H1 (cell line): ENCODE measurements at regions not wholly inside any gene's neighbourhood (a gene's known extent, or its start where the extent isn't known, plus 50 kb on each side); places are given as distances from the start of the nearest gene placed in this dataset.

Experiments used
- CTCF ChIA-PET: fragments of 300-600 bp; sonication (Branson Sonifier 250); formaldehyde crosslinking; loops from one replicate; lab custom pipeline; 2021; ENCODE audit not compliant: partially characterized antibody; lab: Charles Lee
- POLR2A ChIA-PET: fragments of 300-600 bp; sonication (Branson Sonifier 250); formaldehyde crosslinking; loops from one replicate; lab custom pipeline; 2021; ENCODE audit warnings: inconsistent platforms; ENCODE audit not compliant: partially characterized antibody; lab: Charles Lee
- DNase-seq, 2 experiments: peaks; one replicate each; pipeline versions ENCODE4 v3.0.0 to v3.0.0-alpha.2; 2010 to 2022; ENCODE audit warnings: low spot score in 2 of 2, low read depth in 1 of 2, mixed read lengths in 1 of 2
- FAIRE-seq: peaks from 2 replicates; lab custom pipeline; 2011; peaks lifted over from hg19 to GRCh38; lab: Jason Lieb, UNC
- H2AFZ ChIP-seq: 2 replicates; pipeline ENCODE4 v1.8.1; 2012; ENCODE audit warnings: low read length, inconsistent platforms
- H2AK5ac ChIP-seq: 2 replicates; pipeline ENCODE4 v1.6.1; 2013; ENCODE audit warnings: low read depth, low read length
- H2BK120ac ChIP-seq: replicated peaks from 2 replicates; pipeline ENCODE3; 2013; ENCODE audit warnings: low read depth, low read length, inconsistent platforms
- H2BK12ac ChIP-seq: 2 replicates; pipeline ENCODE4 v1.6.1; 2013; ENCODE audit warnings: low read depth, low read length
- H2BK15ac ChIP-seq: 2 replicates; pipeline ENCODE4 v1.6.1; 2013; ENCODE audit warnings: low read length
- H2BK20ac ChIP-seq: 2 replicates; pipeline ENCODE4 v1.6.1; 2013; ENCODE audit warnings: low read length
- H2BK5ac ChIP-seq: 2 replicates; pipeline ENCODE4 v1.6.1; 2013; ENCODE audit warnings: low read depth, low read length
- H3K14ac ChIP-seq: 2 replicates; pipeline ENCODE4 v1.6.1; 2013; ENCODE audit warnings: inconsistent platforms; ENCODE audit not compliant: insufficient read length
- H3K18ac ChIP-seq: 2 replicates; pipeline ENCODE4 v1.6.1; 2013; ENCODE audit warnings: low read length; ENCODE audit errors: extremely low read depth
- H3K23ac ChIP-seq: 2 replicates; pipeline ENCODE4 v1.6.1; 2013; ENCODE audit warnings: inconsistent platforms; ENCODE audit not compliant: insufficient read length
- H3K23me2 ChIP-seq: 2 replicates; pipeline ENCODE4 v1.6.1; 2013; ENCODE audit warnings: low read depth, low read length
- H3K27ac ChIP-seq: 2 replicates; pipeline ENCODE4 v1.6.1; 2011; ENCODE audit warnings: low read depth, low read length, inconsistent platforms
- H3K27me3 ChIP-seq, 4 experiments: replicated peaks in 1 of 4; 1 replicate in 1 of 4; 2 replicates in 3 of 4; pipeline versions ENCODE4 v1.6.1 to v1.8.1; 2011 to 2013; ENCODE audit warnings: low read length in 3 of 4, mild to moderate bottlenecking in 3 of 4, inconsistent platforms in 2 of 4, mixed read lengths in 2 of 4, moderate library complexity in 1 of 4; ENCODE audit not compliant: control insufficient read depth in 3 of 4, insufficient read depth in 3 of 4; ENCODE audit errors: extremely low read depth in 1 of 4
- H3K36me3 ChIP-seq, 4 experiments: 2 replicates each; pipeline versions ENCODE4 v1.6.1 to v1.8.1; 2011 to 2013; ENCODE audit warnings: mild to moderate bottlenecking in 4 of 4, low read length in 3 of 4, moderate library complexity in 2 of 4, control low read depth in 1 of 4, inconsistent platforms in 1 of 4; ENCODE audit not compliant: insufficient read depth in 4 of 4, control insufficient read depth in 2 of 4
- H3K4ac ChIP-seq: replicated peaks from 2 replicates; pipeline ENCODE3; 2013; ENCODE audit warnings: low read length, low read depth, mixed read lengths, inconsistent platforms; ENCODE audit not compliant: insufficient read length
- H3K4me1 ChIP-seq, 4 experiments: replicated peaks in 1 of 4; 1 replicate in 1 of 4; 2 replicates in 3 of 4; pipeline versions ENCODE4 v1.6.1 to v1.8.1; 2011 to 2013; ENCODE audit warnings: low read length in 3 of 4, inconsistent platforms in 2 of 4, mixed read lengths in 1 of 4; ENCODE audit not compliant: insufficient read depth in 4 of 4, control insufficient read depth in 3 of 4
- H3K4me2 ChIP-seq, 2 experiments: 2 replicates each; pipeline versions ENCODE4 v1.6.1 to v1.8.1; 2011 to 2013; ENCODE audit warnings: low read depth in 2 of 2, low read length in 2 of 2, control low read depth in 1 of 2, inconsistent platforms in 1 of 2, mild to moderate bottlenecking in 1 of 2; ENCODE audit not compliant: insufficient read depth in 1 of 2
- H3K4me3 ChIP-seq, 4 experiments: fragments of 200-600, 300-600 bp in 1 of 4; sonication (generic), shearing (Covaris generic), sonication (Bioruptor Twin) in 1 of 4; 2 replicates each; pipeline versions ENCODE4 v1.5.1 to v1.8.1; 2011 to 2016; ENCODE audit warnings: low read length in 4 of 4, low read depth in 3 of 4, control low read depth in 2 of 4, inconsistent platforms in 2 of 4, mild to moderate bottlenecking in 2 of 4, mixed read lengths in 1 of 4, moderate library complexity in 1 of 4; ENCODE audit not compliant: insufficient read depth in 2 of 4; ENCODE audit errors: extremely low read depth in 1 of 4
- H3K56ac ChIP-seq: replicated peaks from 2 replicates; pipeline ENCODE3; 2013; ENCODE audit warnings: low read depth, mild to moderate bottlenecking, mixed read lengths, low read length, inconsistent platforms; ENCODE audit not compliant: insufficient read length
- H3K79me1 ChIP-seq: 2 replicates; pipeline ENCODE4 v1.6.1; 2013; ENCODE audit warnings: low read depth, low read length, control low read depth
- H3K79me2 ChIP-seq, 2 experiments: 2 replicates each; pipeline versions ENCODE4 v1.6.1 to v1.8.1; 2012 to 2013; ENCODE audit warnings: low read length in 2 of 2, mild to moderate bottlenecking in 2 of 2, inconsistent platforms in 1 of 2; ENCODE audit not compliant: insufficient read depth in 2 of 2, control insufficient read depth in 1 of 2
- H3K9ac ChIP-seq, 4 experiments: replicated peaks in 1 of 4; 1 replicate in 1 of 4; 2 replicates in 3 of 4; pipeline versions ENCODE4 v1.6.1 to v1.8.1; 2011 to 2013; ENCODE audit warnings: low read depth in 3 of 4, low read length in 3 of 4, control low read depth in 2 of 4, mild to moderate bottlenecking in 2 of 4, moderate library complexity in 2 of 4, inconsistent platforms in 1 of 4; ENCODE audit errors: extremely low read depth in 1 of 4
- H3K9me3 ChIP-seq, 2 experiments: 2 replicates each; pipeline versions ENCODE4 v1.6.1 to v1.8.1; 2012 to 2013; ENCODE audit warnings: mild to moderate bottlenecking in 2 of 2, moderate library complexity in 2 of 2, control low read depth in 1 of 2, inconsistent platforms in 1 of 2, low read depth in 1 of 2, low read length in 1 of 2, mixed read lengths in 1 of 2; ENCODE audit not compliant: insufficient read depth in 2 of 2
- H4K20me1 ChIP-seq, 2 experiments: replicated peaks in 1 of 2; 2 replicates each; pipeline versions ENCODE3 to v1.8.1; 2011 to 2013; ENCODE audit warnings: inconsistent platforms in 2 of 2, low read length in 2 of 2, mild to moderate bottlenecking in 1 of 2; ENCODE audit not compliant: insufficient read depth in 2 of 2, control insufficient read depth in 1 of 2
- H4K5ac ChIP-seq: 2 replicates; pipeline ENCODE4 v1.6.1; 2013; ENCODE audit warnings: low read length, low read depth, mixed read lengths, inconsistent platforms; ENCODE audit not compliant: insufficient read length
- H4K8ac ChIP-seq: 2 replicates; pipeline ENCODE4 v1.8.0; 2013; ENCODE audit warnings: mild to moderate bottlenecking, moderate library complexity, low read length, inconsistent platforms; ENCODE audit not compliant: insufficient read depth; ENCODE audit errors: extremely low read depth
- H4K91ac ChIP-seq: replicated peaks from 2 replicates; pipeline ENCODE3; 2013; ENCODE audit warnings: low read length, mixed read lengths, inconsistent platforms; ENCODE audit not compliant: insufficient read length
- ATF2 ChIP-seq: IDR thresholded peaks from 2 replicates; pipeline ENCODE4 v1.6.1; 2012; ENCODE audit warnings: low read length, inconsistent platforms
- CEBPB ChIP-seq: IDR thresholded peaks from 2 replicates; pipeline ENCODE4 v1.6.1; 2012; ENCODE audit warnings: low read depth, low read length
- CTCF ChIP-seq, 3 experiments: IDR thresholded peaks; 1 replicate in 2 of 3; 2 replicates in 1 of 3; pipeline versions ENCODE4 v1.5.1 to v1.6.1; 2011; ENCODE audit warnings: low read length in 3 of 3, mild to moderate bottlenecking in 3 of 3, inconsistent platforms in 2 of 3, low read depth in 1 of 3, moderate library complexity in 1 of 3; ENCODE audit not compliant: insufficient read depth in 1 of 3; ENCODE audit errors: control extremely low read depth in 1 of 3
- GTF2F1 ChIP-seq: IDR thresholded peaks from 2 replicates; pipeline ENCODE4 v1.6.1; 2012; ENCODE audit warnings: low read depth, low read length, improper control_type of control experiment, borderline replicate concordance
- KDM1A ChIP-seq: fragments of 200-600, 300-600 bp; sonication (generic); IDR thresholded peaks from 2 replicates; pipeline ENCODE4 v1.7.1; 2016; ENCODE audit warnings: mild to moderate bottlenecking, low read length, borderline replicate concordance
- KDM5A ChIP-seq: fragments of 200-600 bp; IDR thresholded peaks from 2 replicates; pipeline ENCODE4 v1.7.1; 2012; ENCODE audit warnings: mild to moderate bottlenecking, low read length, inconsistent platforms, mixed read lengths
- MAX ChIP-seq: IDR thresholded peaks from 2 replicates; pipeline ENCODE4 v1.6.1; 2012; ENCODE audit warnings: inconsistent platforms
- NANOG ChIP-seq: IDR thresholded peaks from 2 replicates; pipeline ENCODE4 v1.6.1; 2011; ENCODE audit warnings: low read length, low read depth, mild to moderate bottlenecking, inconsistent platforms; ENCODE audit not compliant: insufficient read depth, poor library complexity, severe bottlenecking
- RXRA ChIP-seq: IDR thresholded peaks from 2 replicates; pipeline ENCODE4 v1.6.1; 2011; ENCODE audit warnings: low read depth, mild to moderate bottlenecking, low read length, moderate library complexity; ENCODE audit not compliant: insufficient read depth
- ZNF274 ChIP-seq: IDR thresholded peaks from 2 replicates; pipeline ENCODE4 v1.7.0; 2012; ENCODE audit warnings: low read length, borderline replicate concordance; ENCODE audit errors: extremely low read depth
- WGBS, 2 experiments: shearing (Covaris generic) in 1 of 2; methylation state at CpG; one replicate each; pipeline versions ENCODE4 v1.1.6 to v1.1.7; 2013 to 2015; ENCODE audit warnings: low lambda C conversion rate in 2 of 2, mixed read lengths in 2 of 2, inconsistent platforms in 1 of 2, low coverage in 1 of 2, missing lambda C conversion rate in 1 of 2; ENCODE audit not compliant: insufficient replicate concordance in 2 of 2, insufficient coverage in 1 of 2, insufficient read length in 1 of 2; ENCODE audit errors: extremely low coverage in 1 of 2, missing lambda C conversion rate in 1 of 2; 5-methylcytosine and 5-hydroxymethylcytosine counted together

- FAIRE-seq, result no peak
- CTCF ChIA-PET, result interaction anchor here (1.0 to 1.5 kb wide), 3 partner anchors 14 to 376 kb away, joined by 3 to 6 read pairs (median 4); no protein-coding TSS in a partner anchor
- WGBS, 2 experiments, result 87% methylated on average over 1 of the region's 1 CpG; no CpG with 5 or more reads in 1 of the 2 experiments
- TF ChIP-seq MAX (no peak), CEBPB (no peak), ZNF274 (no peak), KDM1A (no peak), KDM5A (no peak), CTCF (IDR thresholded peaks at IDR 0.05; ENCODE audit: control extremely low read depth in 1 of 3, insufficient read depth in 1 of 3, low read depth in 1 of 3, low read length in 3 of 3) (peak; percentile 30 to 55 (median 36)), GTF2F1 (no peak), RXRA (no peak), ATF2 (no peak), NANOG (no peak)
These were observed 54.1 kb upstream of the SLC36A4 start for GRCh38 chr11:93251922-93252321.

More at GRCh38 chr11:93251922-93252321, 54.1 kb upstream of the SLC36A4 start:
- no peak overlapping the region for H2AFZ ChIP-seq
- no peak overlapping the region for H3K18ac ChIP-seq
- no peak overlapping the region for H2BK12ac ChIP-seq
- H2BK20ac ChIP-seq, result no peak overlapping the region
- no peaks in the 10 kb centered on the region for H3K23me2 ChIP-seq
- no peak overlapping the region for H3K4me2 ChIP-seq
- H4K91ac ChIP-seq, result no peak overlapping the region
- no peak overlapping the region for H3K4me3 ChIP-seq
- H2BK15ac ChIP-seq, result no peak overlapping the region
- H2BK5ac ChIP-seq, result no peak overlapping the region
- no peak overlapping the region for H4K8ac ChIP-seq
- H3K79me1 ChIP-seq, result no peaks in the 10 kb centered on the region
- H3K4ac ChIP-seq, result no peak overlapping the region
- H3K36me3 ChIP-seq, result no peaks in the 10 kb centered on the region
- no peak overlapping the region for H3K14ac ChIP-seq
- no peaks in the 10 kb centered on the region for H3K79me2 ChIP-seq
- no peak overlapping the region for H2AK5ac ChIP-seq
- DNase-seq, result no peak
- POLR2A ChIA-PET, result no interaction called here
- no peaks in the 10 kb centered on the region for H4K20me1 ChIP-seq
- H3K27ac ChIP-seq, result no peak overlapping the region
- H3K23ac ChIP-seq, result no peak overlapping the region
- no peak overlapping the region for H3K9ac ChIP-seq
- H3K27me3 ChIP-seq, result peaks cover 0 to 1% (median 0%) of the 10 kb centered on the region in 4 experiments; a peak in 1 of 7 replicates
- no peak overlapping the region for H2BK120ac ChIP-seq
- H4K5ac ChIP-seq, result no peak overlapping the region
- H3K9me3 ChIP-seq, result no peaks in the 10 kb centered on the region
- no peaks in the 10 kb centered on the region for H3K4me1 ChIP-seq
- H3K56ac ChIP-seq, result no peak overlapping the region
